HAP-1 (cell line): ENCODE measurements at regions not wholly inside any gene's neighbourhood (a gene's known extent, or its start where the extent isn't known, plus 50 kb on each side); places are given as distances from the start of the nearest gene placed in this dataset.
A peak's percentile ranks its signal among the peaks of the same experiment; 100 is the strongest.
"Not testable (repeated sequence)": the region's sequence is repeated elsewhere in the genome, so short reads cannot be mapped to it uniquely, and the experiment has no call there.

Experiments used
- DNase-seq, 2 experiments: peaks; one replicate each; pipeline ENCODE4 v3.0.0-alpha.2; 2016 to 2020; ENCODE audit warnings: low spot score in 2 of 2
- H3K27me3 ChIP-seq: fragments of 250-450 bp; sonication (Bioruptor Pico); 2 replicates; pipeline ENCODE4 v1.5.1; 2020; ENCODE audit warnings: low read depth, mild to moderate bottlenecking, moderate library complexity
- H3K36me3 ChIP-seq: fragments of 250-450 bp; sonication (Bioruptor Pico); replicated peaks from 2 replicates; pipeline ENCODE4 v1.5.1; 2020; ENCODE audit warnings: mild to moderate bottlenecking
- H3K4me1 ChIP-seq: fragments of 250-450 bp; sonication (Bioruptor Pico); 2 replicates; pipeline ENCODE4 v1.5.1; 2020; ENCODE audit warnings: mild to moderate bottlenecking
- H3K4me3 ChIP-seq: fragments of 250-450 bp; sonication (Bioruptor Pico); 2 replicates; pipeline ENCODE4 v1.5.1; 2020; ENCODE audit warnings: mild to moderate bottlenecking, moderate library complexity
- H3K9me3 ChIP-seq: fragments of 250-450 bp; sonication (Bioruptor Pico); 2 replicates; pipeline ENCODE4 v1.5.1; 2020; ENCODE audit warnings: mild to moderate bottlenecking, moderate library complexity
- in situ Hi-C: fragments of 300-500 bp; cut with MboI; formaldehyde crosslinking; loops from 3 replicates; pipeline ENCODE4 v1.14.3; 2020; ENCODE audit warnings: low sequenced_read_pairs, inconsistent platforms, mixed read lengths

DNA sequence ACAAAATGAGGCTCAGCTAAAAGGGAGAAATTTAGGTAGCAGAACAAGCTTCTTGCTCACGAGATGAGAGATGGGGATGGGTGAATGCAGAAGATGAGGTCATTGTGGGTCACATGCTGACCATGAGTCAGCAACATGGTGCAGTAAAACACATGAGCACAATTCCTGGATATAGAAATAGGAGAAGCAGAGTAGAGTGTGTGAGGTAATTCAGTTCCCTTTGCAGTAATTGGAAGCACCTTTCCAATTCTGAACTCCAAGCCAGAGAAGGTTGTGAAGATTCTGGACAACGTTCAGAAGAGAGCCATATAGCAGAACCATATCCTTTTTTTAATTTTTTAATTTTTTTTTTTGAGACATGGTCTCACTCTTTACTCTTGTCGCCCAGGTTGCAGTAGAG lies 62.0 kb upstream of the LMNTD1 start:
- Histone ChIP-seq H3K27me3 (no peaks in the 10 kb centered on the region), H3K9me3 (no peaks in the 10 kb centered on the region), H3K4me3 (no peak overlapping the region), H3K4me1 (no peaks in the 10 kb centered on the region), H3K36me3 (no peaks in the 10 kb centered on the region)
- no peak for DNase-seq
- in situ Hi-C loops, result no loop called here

DNA sequence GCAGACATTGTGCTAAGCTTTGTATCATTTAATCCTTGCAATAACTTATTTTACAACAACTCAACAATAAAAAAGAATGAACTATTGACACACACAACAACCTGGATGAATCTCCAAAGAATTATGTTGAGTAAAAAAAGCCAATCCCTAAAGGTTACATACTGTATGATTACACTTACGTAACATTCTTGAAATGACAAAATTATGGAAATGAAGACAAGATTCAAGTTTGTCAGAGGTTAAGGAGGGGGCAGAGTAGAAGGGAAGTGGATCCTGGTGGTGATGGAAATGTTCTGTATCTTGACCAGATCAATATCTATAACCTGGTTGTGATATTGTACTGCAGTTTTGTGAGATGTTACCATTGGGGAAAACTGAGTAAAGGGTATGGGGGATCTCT lies 63.2 kb upstream of the LMNTD1 start:
- no peaks in the 10 kb centered on the region for H3K9me3 ChIP-seq
- H3K4me1 ChIP-seq, result no peaks in the 10 kb centered on the region
- in situ Hi-C loops, result no loop called here

GRCh38 chr12:25617991-25618390 lies 64.9 kb upstream of the LMNTD1 start:
- Histone ChIP-seq H3K36me3 (no peaks in the 10 kb centered on the region), H3K4me3 (no peak overlapping the region), H3K27me3 (no peaks in the 10 kb centered on the region), H3K4me1 (no peaks in the 10 kb centered on the region), H3K9me3 (no peaks in the 10 kb centered on the region)
- in situ Hi-C loops, result no loop called here
- DNase-seq, result no peak

More for the DNA sequence above, 63.2 kb upstream of the LMNTD1 start:
- no peak for DNase-seq
- H3K27me3 ChIP-seq, result no peaks in the 10 kb centered on the region
- no peaks in the 10 kb centered on the region for H3K36me3 ChIP-seq
- no peak overlapping the region for H3K4me3 ChIP-seq

- no peak for DNase-seq
- H3K4me3 ChIP-seq, result no peak overlapping the region
- H3K36me3 ChIP-seq, result no peaks in the 10 kb centered on the region
- no peaks in the 10 kb centered on the region for H3K27me3 ChIP-seq
- no peaks in the 10 kb centered on the region for H3K4me1 ChIP-seq
- in situ Hi-C loops, result no loop called here
- no peaks in the 10 kb centered on the region for H3K9me3 ChIP-seq
Observed at GRCh38 chr12:25623816-25624215, 70.7 kb upstream of the LMNTD1 start.

GRCh38 chr12:25625146-25625545 lies 72.1 kb upstream of the LMNTD1 start:
- H3K27me3 ChIP-seq, result no peaks in the 10 kb centered on the region
- DNase-seq, result no peak
- no peaks in the 10 kb centered on the region for H3K36me3 ChIP-seq
- no peak overlapping the region for H3K4me3 ChIP-seq
- peaks cover 3% of the 10 kb centered on the region; the same call in 1 of the 2 replicates for H3K4me1 ChIP-seq
- in situ Hi-C loops, result no loop called here
- no peaks in the 10 kb centered on the region for H3K9me3 ChIP-seq

GRCh38 chr12:25629341-25629740 lies 76.3 kb upstream of the LMNTD1 start:
- no peaks in the 10 kb centered on the region for H3K9me3 ChIP-seq
- in situ Hi-C loops, result no loop called here
- peak; percentile 27 to 51 for DNase-seq
- no peaks in the 10 kb centered on the region for H3K27me3 ChIP-seq
- H3K4me1 ChIP-seq, result peaks cover 3% of the 10 kb centered on the region; the same call in 1 of the 2 replicates
- no peaks in the 10 kb centered on the region for H3K36me3 ChIP-seq
- H3K4me3 ChIP-seq, result no peak overlapping the region

- in situ Hi-C loops, H3K9me3 ChIP-seq, H3K27me3 ChIP-seq, DNase-seq, H3K4me1 ChIP-seq, H3K4me3 ChIP-seq, H3K36me3 ChIP-seq: not testable (repeated sequence)
Observed at GRCh38 chr12:25630735-25631515, 77.8 kb upstream of the LMNTD1 start.

- in situ Hi-C loops, H3K27me3 ChIP-seq, H3K4me3 ChIP-seq, DNase-seq, H3K36me3 ChIP-seq, H3K4me1 ChIP-seq, H3K9me3 ChIP-seq: not testable (repeated sequence)
Observed at GRCh38 chr12:25633149-25633548, 80.1 kb upstream of the LMNTD1 start.

DNA sequence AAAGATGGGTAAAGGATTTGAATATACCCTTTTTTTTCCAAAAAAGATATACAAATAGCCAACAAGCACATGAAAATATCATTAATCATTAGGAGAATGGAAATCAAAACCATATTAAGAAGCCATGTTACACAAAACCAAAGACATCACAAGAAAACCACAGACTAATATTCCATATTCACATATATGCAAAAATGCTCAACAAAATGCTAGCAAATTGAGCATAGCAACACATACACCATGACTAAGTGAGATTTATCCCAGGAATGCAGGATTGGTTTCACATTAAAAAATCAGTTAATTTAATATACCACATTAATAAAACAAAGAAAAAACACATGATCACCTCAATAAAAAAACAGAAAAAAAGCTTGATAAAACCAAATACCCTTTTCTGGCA lies 84.7 kb upstream of the LMNTD1 start:
- H3K27me3 ChIP-seq, result no peaks in the 10 kb centered on the region
- in situ Hi-C loops, result no loop called here
- H3K9me3 ChIP-seq, result no peaks in the 10 kb centered on the region
- H3K36me3 ChIP-seq, result no peaks in the 10 kb centered on the region
- H3K4me1 ChIP-seq, result no peaks in the 10 kb centered on the region
- no peak for DNase-seq
- H3K4me3 ChIP-seq, result no peak overlapping the region

DNA sequence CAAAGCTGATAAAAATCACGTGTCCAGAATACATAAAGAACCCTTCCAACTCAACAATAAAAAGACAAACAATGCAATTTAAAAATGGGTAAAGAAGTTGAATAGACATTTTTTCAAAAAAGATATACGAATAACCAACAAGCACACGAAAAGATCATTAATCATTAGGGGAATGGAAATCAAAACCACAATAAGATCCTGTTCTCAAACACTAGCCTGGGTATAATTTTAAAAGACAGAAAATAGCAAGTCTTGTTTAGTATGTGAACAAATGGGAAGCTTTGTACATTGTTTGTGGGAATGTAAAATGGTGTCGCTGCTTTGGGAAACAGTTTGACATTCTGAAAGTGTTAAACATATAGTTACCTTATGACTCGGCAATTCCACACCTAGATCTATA lies 86.3 kb upstream of the LMNTD1 start:
- in situ Hi-C loops, result no loop called here
- DNase-seq, result no peak
- H3K36me3 ChIP-seq, result no peaks in the 10 kb centered on the region
- H3K4me3 ChIP-seq, result no peak overlapping the region
- no peaks in the 10 kb centered on the region for H3K27me3 ChIP-seq
- H3K4me1 ChIP-seq, result no peaks in the 10 kb centered on the region
- no peaks in the 10 kb centered on the region for H3K9me3 ChIP-seq

GRCh38 chr12:25644979-25645378 lies 91.9 kb upstream of the LMNTD1 start:
- no peak overlapping the region for H3K4me3 ChIP-seq
- in situ Hi-C loops, result no loop called here
- no peaks in the 10 kb centered on the region for H3K27me3 ChIP-seq
- no peak for DNase-seq
- no peaks in the 10 kb centered on the region for H3K36me3 ChIP-seq
- H3K9me3 ChIP-seq, result no peaks in the 10 kb centered on the region
- H3K4me1 ChIP-seq, result no peaks in the 10 kb centered on the region

GRCh38 chr12:25645427-25645826 lies 92.3 kb upstream of the LMNTD1 start:
- Histone ChIP-seq H3K27me3 (no peaks in the 10 kb centered on the region), H3K36me3 (no peaks in the 10 kb centered on the region), H3K4me1 (no peaks in the 10 kb centered on the region), H3K9me3 (no peaks in the 10 kb centered on the region), H3K4me3 (no peak overlapping the region)
- no peak for DNase-seq
- in situ Hi-C loops, result no loop called here

- no peak for DNase-seq
- no peaks in the 10 kb centered on the region for H3K36me3 ChIP-seq
- no peaks in the 10 kb centered on the region for H3K9me3 ChIP-seq
- no peak overlapping the region for H3K4me3 ChIP-seq
- no peaks in the 10 kb centered on the region for H3K27me3 ChIP-seq
- H3K4me1 ChIP-seq, result no peaks in the 10 kb centered on the region
- in situ Hi-C loops, result no loop called here
Observed at GRCh38 chr12:25651931-25652330, 98.8 kb upstream of the LMNTD1 start.

- Histone ChIP-seq H3K4me1 (no peaks in the 10 kb centered on the region), H3K27me3 (no peaks in the 10 kb centered on the region), H3K9me3 (no peaks in the 10 kb centered on the region), H3K4me3 (no peak overlapping the region), H3K36me3 (no peaks in the 10 kb centered on the region)
- DNase-seq, result no peak
- in situ Hi-C loops, result no loop called here
Observed at GRCh38 chr12:25652371-25652770, 99.3 kb upstream of the LMNTD1 start.
